Suprapubic skin (tissue), 4 donors: ENCODE measurements at regions not wholly inside any gene's neighbourhood (a gene's known extent, or its start where the extent isn't known, plus 50 kb on each side); places are given as distances from the start of the nearest gene placed in this dataset.

Experiments
- DNase-seq, 2 donors: peaks; one replicate each; pipeline ENCODE4 v3.0.0-alpha.2; 2019; ENCODE audit warnings: low spot score in 2 of 2
- H3K27ac ChIP-seq: fragments of 200-600 bp; sonication (generic); one replicate; pipeline ENCODE4 v1.5.1; 2019
- H3K27me3 ChIP-seq: fragments of 200-600 bp; sonication (generic); one replicate; pipeline ENCODE4 v1.5.1; 2019
- H3K36me3 ChIP-seq: fragments of 200-600 bp; sonication (generic); one replicate; pipeline ENCODE4 v1.5.1; 2019
- H3K4me1 ChIP-seq: fragments of 200-600 bp; sonication (generic); one replicate; pipeline ENCODE4 v1.5.1; 2019
- H3K4me3 ChIP-seq: fragments of 200-600 bp; sonication (generic); one replicate; pipeline ENCODE4 v1.5.1; 2019; ENCODE audit warnings: mild to moderate bottlenecking
- H3K9me3 ChIP-seq: fragments of 200-600 bp; sonication (generic); one replicate; pipeline ENCODE4 v1.5.1; 2019
- CTCF ChIP-seq, 2 donors: fragments of 200-600 bp in 1 of 2; fragments of 450-650 bp in 1 of 2; sonication (generic) in 1 of 2; IDR thresholded peaks; one replicate each; pipeline ENCODE4 v1.5.1; 2016 to 2019; ENCODE audit warnings: antibody characterized with exemption in 2 of 2, mild to moderate bottlenecking in 1 of 2, moderate library complexity in 1 of 2
- EP300 ChIP-seq: sonication (generic); formaldehyde crosslinking; IDR thresholded peaks from one replicate; pipeline ENCODE4 v1.6.1; 2017; ENCODE audit warnings: antibody characterized with exemption
- POLR2A ChIP-seq, 2 donors: fragments of 450-650 bp; IDR thresholded peaks; one replicate each; pipeline ENCODE4 v1.6.1; 2017; ENCODE audit warnings: antibody characterized with exemption in 2 of 2, mild to moderate bottlenecking in 2 of 2, moderate library complexity in 2 of 2
- POLR2AphosphoS5 ChIP-seq, 3 donors: sonication (generic); formaldehyde crosslinking; IDR thresholded peaks; one replicate each; pipeline ENCODE4 v1.6.1; 2017; ENCODE audit warnings: antibody characterized with exemption in 3 of 3
- WGBS: methylation state at CpG from one replicate; pipeline ENCODE4 v1.1.5; 2018; 5-methylcytosine and 5-hydroxymethylcytosine counted together

DNA sequence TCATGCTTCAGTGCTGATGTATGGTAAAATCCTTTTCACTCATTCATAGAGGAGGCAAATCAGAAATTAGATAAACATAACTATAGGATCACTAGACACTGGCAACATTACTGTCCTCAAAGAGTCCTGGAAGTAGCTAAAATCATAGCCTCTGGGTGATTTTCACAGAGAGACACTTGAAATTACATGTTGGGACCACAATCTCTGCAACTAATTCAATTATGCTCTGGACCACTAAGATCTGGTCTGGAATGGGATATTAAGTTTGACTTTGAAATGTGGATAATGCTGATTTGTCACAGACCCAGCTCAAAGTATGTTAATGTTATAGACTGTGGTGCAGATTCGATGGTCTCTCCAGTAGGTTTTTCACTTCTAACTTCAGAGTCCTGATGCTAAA lies 214.6 kb upstream of the CCNH start:
- TF ChIP-seq POLR2A (IDR thresholded peaks at IDR 0.05) = no peak
- TF ChIP-seq POLR2AphosphoS5 (IDR thresholded peaks at IDR 0.05) = no peak
- no peak for TF ChIP-seq CTCF (IDR thresholded peaks at IDR 0.05)
- no peak for TF ChIP-seq EP300
- H3K9me3 ChIP-seq = no peaks in the 10 kb centered on the region
- no peak for DNase-seq
- no peak overlapping the region for H3K27ac ChIP-seq
- 86% methylated on average over 1 of the region's 1 CpG for WGBS
- no peaks in the 10 kb centered on the region for H3K36me3 ChIP-seq
- H3K4me3 ChIP-seq = no peak overlapping the region
- no peaks in the 10 kb centered on the region for H3K27me3 ChIP-seq
- no peaks in the 10 kb centered on the region for H3K4me1 ChIP-seq

DNA sequence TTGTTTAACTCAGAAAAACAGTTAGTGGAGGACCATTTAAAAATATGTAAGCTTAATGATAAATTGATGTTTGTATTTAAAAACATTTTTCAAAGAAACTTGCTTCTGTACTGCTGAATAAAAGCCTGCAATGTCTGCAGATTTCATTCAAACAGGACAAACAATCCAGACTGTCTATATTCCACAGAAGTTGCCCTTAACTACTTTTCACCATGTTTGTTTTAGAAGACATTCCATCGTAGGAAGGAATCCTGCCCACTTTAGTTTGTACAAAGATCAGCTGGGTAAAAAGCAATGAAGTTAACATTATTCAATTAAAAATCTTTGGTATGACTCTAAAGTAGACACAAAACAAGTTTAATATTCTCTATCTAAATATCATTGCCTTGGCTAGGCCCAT lies 195.7 kb upstream of the CCNH start:
- Histone ChIP-seq H3K27ac (no peak overlapping the region), H3K4me3 (no peak overlapping the region), H3K36me3 (no peaks in the 10 kb centered on the region), H3K4me1 (no peaks in the 10 kb centered on the region), H3K9me3 (no peaks in the 10 kb centered on the region), H3K27me3 (no peaks in the 10 kb centered on the region)
- no peak for DNase-seq
- WGBS = 65% methylated on average over 1 of the region's 1 CpG
- TF ChIP-seq POLR2AphosphoS5 (IDR thresholded peaks at IDR 0.05) = no peak
- no peak for TF ChIP-seq EP300
- TF ChIP-seq CTCF (IDR thresholded peaks at IDR 0.05) = no peak
- no peak for TF ChIP-seq POLR2A (IDR thresholded peaks at IDR 0.05)

DNA sequence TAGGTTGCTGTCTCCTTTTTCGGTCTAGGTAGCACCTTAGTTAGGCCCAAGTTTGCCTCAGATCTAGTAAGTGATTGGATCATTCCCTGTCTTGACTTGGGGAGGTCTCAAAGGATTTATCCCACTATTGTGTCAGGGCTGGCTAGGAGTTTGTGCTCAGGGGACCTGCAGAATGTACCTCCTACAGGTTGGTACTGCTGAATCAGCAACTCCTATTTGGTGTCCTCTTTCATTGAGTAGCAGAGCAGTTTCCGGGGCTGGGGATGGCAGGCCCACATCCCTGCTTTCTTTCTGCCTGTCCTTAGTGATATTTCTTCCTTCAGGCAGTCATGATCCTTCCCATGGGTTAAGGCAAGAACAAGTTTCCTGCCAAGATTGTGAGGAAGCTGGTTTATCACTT lies 192.9 kb upstream of the CCNH start:
- H3K27me3 ChIP-seq = no peaks in the 10 kb centered on the region
- no peaks in the 10 kb centered on the region for H3K4me1 ChIP-seq
- 59% methylated on average over 2 of the region's 2 CpGs for WGBS
- no peak for DNase-seq
- no peak overlapping the region for H3K4me3 ChIP-seq
- no peaks in the 10 kb centered on the region for H3K36me3 ChIP-seq
- TF ChIP-seq EP300 = no peak
- no peak for TF ChIP-seq POLR2AphosphoS5 (IDR thresholded peaks at IDR 0.05)
- no peak for TF ChIP-seq CTCF (IDR thresholded peaks at IDR 0.05)
- TF ChIP-seq POLR2A (IDR thresholded peaks at IDR 0.05) = no peak
- H3K9me3 ChIP-seq = no peaks in the 10 kb centered on the region
- H3K27ac ChIP-seq = no peak overlapping the region

DNA sequence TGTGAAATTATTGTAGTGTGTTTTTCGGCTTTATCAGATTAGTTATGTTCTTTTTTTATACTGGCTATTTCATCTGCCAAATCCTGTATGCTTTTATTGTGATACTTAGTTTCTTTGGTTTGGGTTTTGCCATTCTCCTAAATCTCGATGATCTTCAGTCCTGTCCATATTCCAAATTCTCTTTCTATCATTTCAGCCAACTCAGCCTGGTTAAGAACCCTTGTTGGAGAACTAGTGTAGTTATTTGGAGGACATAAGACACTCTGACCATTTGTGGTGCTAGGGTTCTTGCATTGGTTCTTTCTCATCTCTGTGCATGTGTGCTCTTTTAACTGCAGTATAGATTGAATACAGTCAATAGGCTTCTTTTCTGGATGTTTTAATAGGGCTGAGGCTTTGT lies 187.0 kb upstream of the CCNH start:
- 83% methylated on average over 2 of the region's 2 CpGs for WGBS
- TF ChIP-seq POLR2AphosphoS5 (IDR thresholded peaks at IDR 0.05) (no peak), CTCF (IDR thresholded peaks at IDR 0.05) (no peak), POLR2A (IDR thresholded peaks at IDR 0.05) (no peak), EP300 (no peak)
- H3K27ac ChIP-seq = no peak overlapping the region
- no peak for DNase-seq
- no peaks in the 10 kb centered on the region for H3K36me3 ChIP-seq
- no peak overlapping the region for H3K4me3 ChIP-seq
- H3K27me3 ChIP-seq = no peaks in the 10 kb centered on the region
- no peaks in the 10 kb centered on the region for H3K9me3 ChIP-seq
- no peaks in the 10 kb centered on the region for H3K4me1 ChIP-seq

GRCh38 chr5:87598460-87598859 lies 185.7 kb upstream of the CCNH start:
- H3K27ac ChIP-seq = no peak overlapping the region
- TF ChIP-seq POLR2AphosphoS5 (IDR thresholded peaks at IDR 0.05) = no peak
- TF ChIP-seq EP300 = no peak
- H3K36me3 ChIP-seq = no peaks in the 10 kb centered on the region
- no peaks in the 10 kb centered on the region for H3K9me3 ChIP-seq
- 88% methylated on average over 1 of the region's 1 CpG for WGBS
- no peak for DNase-seq
- no peak overlapping the region for H3K4me3 ChIP-seq
- H3K4me1 ChIP-seq = no peaks in the 10 kb centered on the region
- no peaks in the 10 kb centered on the region for H3K27me3 ChIP-seq

GRCh38 chr5:87594566-87594965 lies 181.8 kb upstream of the CCNH start:
- no peaks in the 10 kb centered on the region for H3K27me3 ChIP-seq
- no peak overlapping the region for H3K27ac ChIP-seq
- no peak overlapping the region for H3K4me3 ChIP-seq
- 89% methylated on average over 1 of the region's 1 CpG for WGBS
- H3K9me3 ChIP-seq = no peaks in the 10 kb centered on the region
- TF ChIP-seq CTCF (IDR thresholded peaks at IDR 0.05) (no peak), POLR2A (IDR thresholded peaks at IDR 0.05) (no peak), EP300 (no peak), POLR2AphosphoS5 (IDR thresholded peaks at IDR 0.05) (no peak)
- no peaks in the 10 kb centered on the region for H3K36me3 ChIP-seq
- no peaks in the 10 kb centered on the region for H3K4me1 ChIP-seq
- DNase-seq = no peak
